ENCODE measurements at regions not wholly inside any gene's neighbourhood (a gene's known extent, or its start where the extent isn't known, plus 50 kb on each side); places are given as distances from the start of the nearest gene placed in this dataset.
"Not testable (repeated sequence)": the region's sequence is repeated elsewhere in the genome, so short reads cannot be mapped to it uniquely, and the experiment has no call there.

GRCh38 chr22:22731374-22731676, 86.9 kb downstream of the GGTLC2 start:
- DNase-seq, result no peak
- no peak overlapping the region for H3K27ac ChIP-seq
- no peak for TF ChIP-seq CTCF (IDR thresholded peaks at IDR 0.05)
- no peaks in the 10 kb centered on the region for H3K27me3 ChIP-seq
- no peaks in the 10 kb centered on the region for H3K4me1 ChIP-seq
- intact Hi-C loops (cut with DNase I), result no loop called here
- H3K36me3 ChIP-seq, result no peaks in the 10 kb centered on the region
- no peaks in the 10 kb centered on the region for H3K9me3 ChIP-seq
- ATAC-seq, result no peak
- H3K4me3 ChIP-seq, result no peak overlapping the region

- H3K27ac ChIP-seq; intact Hi-C loops (cut with DNase I); H3K4me3 ChIP-seq; H3K27me3 ChIP-seq; H3K4me1 ChIP-seq; H3K9me3 ChIP-seq; ATAC-seq; H3K36me3 ChIP-seq; DNase-seq: not testable (repeated sequence)
These were observed 88.6 kb downstream of the GGTLC2 start for GRCh38 chr22:22733006-22733405.

GRCh38 chr22:22733881-22734373, 89.5 kb downstream of the GGTLC2 start:
- Histone ChIP-seq H3K27ac (no peak overlapping the region), H3K36me3 (no peaks in the 10 kb centered on the region), H3K27me3 (peaks cover 0 to 10% of the 10 kb centered on the region in 2 donors), H3K4me3 (no peak overlapping the region), H3K9me3 (no peaks in the 10 kb centered on the region), H3K4me1 (no peaks in the 10 kb centered on the region)
- no peak for TF ChIP-seq CTCF (IDR thresholded peaks at IDR 0.05)
- ATAC-seq (no peak), DNase-seq (no peak)
- intact Hi-C loops (cut with DNase I), result no loop called here

- peaks cover 0 to 13% of the 10 kb centered on the region in 2 donors for H3K27me3 ChIP-seq
- DNase-seq; H3K27ac ChIP-seq; ATAC-seq; intact Hi-C loops (cut with DNase I); H3K9me3 ChIP-seq; H3K36me3 ChIP-seq; H3K4me3 ChIP-seq; H3K4me1 ChIP-seq: not testable (repeated sequence)
These were observed 90.2 kb downstream of the GGTLC2 start for GRCh38 chr22:22734395-22735272.

- H3K4me1 ChIP-seq; H3K36me3 ChIP-seq; intact Hi-C loops (cut with DNase I); H3K4me3 ChIP-seq; ATAC-seq; DNase-seq; H3K9me3 ChIP-seq; H3K27ac ChIP-seq: not testable (repeated sequence)
- peaks cover 0 to 13% of the 10 kb centered on the region in 2 donors for H3K27me3 ChIP-seq
These were observed 90.9 kb downstream of the GGTLC2 start for GRCh38 chr22:22735276-22735675.

GRCh38 chr22:22735695-22736611, 91.5 kb downstream of the GGTLC2 start:
- TF ChIP-seq CTCF (IDR thresholded peaks at IDR 0.05), result no peak
- Histone ChIP-seq H3K27me3 (peaks cover 0 to 14% of the 10 kb centered on the region in 2 donors), H3K36me3 (no peaks in the 10 kb centered on the region), H3K4me1 (no peaks in the 10 kb centered on the region), H3K4me3 (no peak overlapping the region), H3K9me3 (no peaks in the 10 kb centered on the region), H3K27ac (no peak overlapping the region)
- no peak for ATAC-seq
- no peak for DNase-seq
- intact Hi-C loops (cut with DNase I), result no loop called here

Measured in left lung (tissue), 4 donors.